ENCODE measurements at regions not wholly inside any gene's neighbourhood (a gene's known extent, or its start where the extent isn't known, plus 50 kb on each side); places are given as distances from the start of the nearest gene placed in this dataset.

GRCh38 chr16:72234387-72234786 lies 62.4 kb upstream of the PMFBP1 start (continued):
- no peak for TF ChIP-seq CHD7 (IDR thresholded peaks at IDR 0.05; ENCODE audit: insufficient replicate concordance, low read length)
- TF ChIP-seq NRF1 (IDR thresholded peaks at IDR 0.05; ENCODE audit: low read depth, low read length), result no peak
- TF ChIP-seq SRF (IDR thresholded peaks at IDR 0.05; ENCODE audit: low read depth, low read length), result no peak
- no peak for TF ChIP-seq RFX5 (IDR thresholded peaks at IDR 0.05; ENCODE audit: borderline replicate concordance, low read depth, low read length)
- TF ChIP-seq SIN3A (conservative IDR thresholded peaks at IDR 0.05 in 1 of 2, IDR thresholded peaks at IDR 0.05 in 1 of 2; ENCODE audit: low read depth in 1 of 2, low read length in 2 of 2), result no peak
- no peak for TF ChIP-seq GTF2F1 (IDR thresholded peaks at IDR 0.05; ENCODE audit: borderline replicate concordance, low read depth, low read length)
- TF ChIP-seq POLR2A (IDR thresholded peaks at IDR 0.05; ENCODE audit: control extremely low read depth in 1 of 2, low read depth in 2 of 2, low read length in 2 of 2), result no peak
- TF ChIP-seq USF2 (IDR thresholded peaks at IDR 0.05; ENCODE audit: low read length), result no peak
- TF ChIP-seq PHF8 (conservative IDR thresholded peaks at IDR 0.05; ENCODE audit: low read depth, low read length), result no peak
